Mesenchymal stem cell (in vitro differentiated cells and primary cell): ENCODE measurements at regions not wholly inside any gene's neighbourhood (a gene's known extent, or its start where the extent isn't known, plus 50 kb on each side); places are given as distances from the start of the nearest gene placed in this dataset.

Experiments
- DNase-seq: peaks from one replicate; pipeline ENCODE4 v3.0.0-alpha.2; 2013
- H2AFZ ChIP-seq: one replicate; pipeline ENCODE4 v1.6.1; 2013; ENCODE audit warnings: low read depth, mild to moderate bottlenecking, control low read depth, inconsistent platforms, low read length, moderate library complexity
- H2AK5ac ChIP-seq: 2 replicates; pipeline ENCODE4 v1.6.1; 2013; ENCODE audit warnings: low read length, moderate library complexity, mild to moderate bottlenecking, inconsistent platforms; ENCODE audit not compliant: severe bottlenecking
- H2BK120ac ChIP-seq: one replicate; pipeline ENCODE4 v1.6.1; 2013; ENCODE audit warnings: low read depth, mild to moderate bottlenecking, inconsistent platforms, low read length, moderate library complexity
- H2BK12ac ChIP-seq, 2 experiments: one replicate each; pipeline ENCODE4 v1.6.1; 2013; ENCODE audit warnings: inconsistent platforms in 2 of 2, low read length in 2 of 2, mild to moderate bottlenecking in 2 of 2, moderate library complexity in 2 of 2, control low read depth in 1 of 2
- H2BK15ac ChIP-seq: one replicate; pipeline ENCODE4 v1.6.1; 2013; ENCODE audit warnings: mild to moderate bottlenecking, low read depth, inconsistent platforms; ENCODE audit not compliant: poor library complexity, severe bottlenecking
- H2BK5ac ChIP-seq: 2 replicates; pipeline ENCODE4 v1.6.1; 2013; ENCODE audit warnings: low read depth, mild to moderate bottlenecking, low read length, control low read depth, inconsistent platforms; ENCODE audit not compliant: poor library complexity, severe bottlenecking
- H3K14ac ChIP-seq, 2 experiments: one replicate each; pipeline ENCODE4 v1.6.1; 2013; ENCODE audit warnings: inconsistent platforms in 2 of 2, low read length in 2 of 2, control low read depth in 1 of 2, mild to moderate bottlenecking in 1 of 2, moderate library complexity in 1 of 2
- H3K18ac ChIP-seq, 2 experiments: one replicate each; pipeline ENCODE4 v1.6.1; 2013; ENCODE audit warnings: inconsistent platforms in 2 of 2, low read length in 2 of 2, control low read depth in 1 of 2, low read depth in 1 of 2, mild to moderate bottlenecking in 1 of 2
- H3K23ac ChIP-seq, 2 experiments: one replicate each; pipeline ENCODE4 v1.6.1; 2013; ENCODE audit warnings: inconsistent platforms in 2 of 2, low read length in 2 of 2, mild to moderate bottlenecking in 2 of 2, moderate library complexity in 2 of 2, control low read depth in 1 of 2
- H3K27ac ChIP-seq: 2 replicates; pipeline ENCODE4 v1.5.1; 2013; ENCODE audit warnings: mild to moderate bottlenecking, moderate library complexity, low read length, control low read depth, inconsistent platforms; ENCODE audit not compliant: poor library complexity, severe bottlenecking
- H3K27me3 ChIP-seq, 2 experiments: 2 replicates each; pipeline versions ENCODE4 v1.6.1 to v1.7.0; 2013; ENCODE audit warnings: low read length in 2 of 2, mild to moderate bottlenecking in 2 of 2, moderate library complexity in 2 of 2, control low read depth in 1 of 2, inconsistent platforms in 1 of 2; ENCODE audit not compliant: control insufficient read depth in 1 of 2, insufficient read depth in 1 of 2
- H3K36me3 ChIP-seq, 2 experiments: 2 replicates each; pipeline versions ENCODE4 v1.6.1 to v1.7.0; 2013; ENCODE audit warnings: low read length in 2 of 2, control low read depth in 1 of 2, inconsistent platforms in 1 of 2, low read depth in 1 of 2, mild to moderate bottlenecking in 1 of 2; ENCODE audit not compliant: insufficient read depth in 2 of 2, control insufficient read depth in 1 of 2
- H3K4ac ChIP-seq, 2 experiments: one replicate each; pipeline ENCODE4 v1.6.1; 2013; ENCODE audit warnings: inconsistent platforms in 2 of 2, low read length in 2 of 2, mild to moderate bottlenecking in 2 of 2, moderate library complexity in 2 of 2, control low read depth in 1 of 2, low read depth in 1 of 2
- H3K4me1 ChIP-seq: 2 replicates; pipeline ENCODE4 v1.6.1; 2013; ENCODE audit warnings: low read depth, low read length, control low read depth; ENCODE audit not compliant: control insufficient read depth, insufficient read depth
- H3K4me2 ChIP-seq: 2 replicates; pipeline ENCODE4 v1.6.1; 2013; ENCODE audit warnings: low read length, mild to moderate bottlenecking, inconsistent platforms; ENCODE audit not compliant: poor library complexity, severe bottlenecking
- H3K4me3 ChIP-seq, 2 experiments: 2 replicates each; pipeline versions ENCODE4 v1.5.1 to v1.7.0; 2013; ENCODE audit warnings: low read length in 2 of 2, mild to moderate bottlenecking in 2 of 2, control low read depth in 1 of 2, low read depth in 1 of 2; ENCODE audit not compliant: insufficient read depth in 1 of 2
- H3K79me1 ChIP-seq: replicated peaks from 2 replicates; pipeline ENCODE4 v1.6.1; 2013; ENCODE audit warnings: mild to moderate bottlenecking, control low read depth, low read length, inconsistent platforms; ENCODE audit not compliant: poor library complexity, severe bottlenecking
- H3K9ac ChIP-seq: 2 replicates; pipeline ENCODE4 v1.7.0; 2013; ENCODE audit warnings: mild to moderate bottlenecking, low read length, moderate library complexity
- H3K9me3 ChIP-seq: 2 replicates; pipeline ENCODE4 v1.7.0; 2013; ENCODE audit warnings: mild to moderate bottlenecking, low read length; ENCODE audit not compliant: control insufficient read depth
- H4K8ac ChIP-seq: one replicate; pipeline ENCODE4 v1.6.1; 2013; ENCODE audit warnings: inconsistent platforms, mild to moderate bottlenecking, low read length, moderate library complexity
- H4K91ac ChIP-seq: one replicate; pipeline ENCODE4 v1.6.1; 2013; ENCODE audit warnings: mild to moderate bottlenecking, low read length, inconsistent platforms
- whole genome bisulfite sequencing: methylation state at CpG from one replicate; pipeline ENCODE4 v1.1.7; 2013; ENCODE audit warnings: mixed read lengths; 5-methylcytosine and 5-hydroxymethylcytosine counted together

GRCh38 chr2:96423828-96424227 is 81.3 kb downstream of the NEURL3 start:
- no peak overlapping the region for H2BK15ac ChIP-seq
- no peaks in the 10 kb centered on the region for H3K36me3 ChIP-seq
- H3K14ac ChIP-seq, result no peak overlapping the region
- H3K4me3 ChIP-seq, result no peak overlapping the region
- H3K27ac ChIP-seq, result no peak overlapping the region
- H3K79me1 ChIP-seq, result no peaks in the 10 kb centered on the region
- peak overlapping the region; percentile 11 for H2BK120ac ChIP-seq
- no peak overlapping the region for H2BK12ac ChIP-seq
- H3K18ac ChIP-seq, result no peak overlapping the region
- no peak overlapping the region for H2BK5ac ChIP-seq
- no peak overlapping the region for H2AK5ac ChIP-seq
- H4K8ac ChIP-seq, result no peak overlapping the region
- no peak overlapping the region for H4K91ac ChIP-seq
- no peak overlapping the region for H2AFZ ChIP-seq
- H3K27me3 ChIP-seq, result peaks cover 5 to 28% of the 10 kb centered on the region in 2 experiments
- no peak overlapping the region for H3K9ac ChIP-seq
- H3K4me1 ChIP-seq, result peaks cover 4% of the 10 kb centered on the region
- no peak overlapping the region for H3K23ac ChIP-seq
- 63% methylated on average over 2 of the region's 2 CpGs for WGBS
- no peak for DNase-seq
- H3K4ac ChIP-seq, result no peak overlapping the region
- peaks cover 4% of the 10 kb centered on the region for H3K9me3 ChIP-seq
- no peak overlapping the region for H3K4me2 ChIP-seq
